HG03571 (cell line): ENCODE measurements at regions not wholly inside any gene's neighbourhood (a gene's known extent, or its start where the extent isn't known, plus 50 kb on each side); places are given as distances from the start of the nearest gene placed in this dataset.
A peak's percentile ranks its signal among the peaks of the same experiment; 100 is the strongest.
"Not testable (repeated sequence)": the region's sequence is repeated elsewhere in the genome, so short reads cannot be mapped to it uniquely, and the experiment has no call there.

Source experiments
- ATAC-seq: cut with Tn5 transposase; IDR thresholded peaks from one replicate; pipeline ENCODE4 v1.9.1; 2021; ENCODE audit not compliant: unreplicated experiment

- ATAC-seq, result no peak
Measured at GRCh38 chrX:42832764-42833549, 55.0 kb upstream of the PPP1R2C start.

GRCh38 chrX:42833550-42833940 lies 55.6 kb upstream of the PPP1R2C start:
- ATAC-seq, result not testable (repeated sequence)

GRCh38 chrX:42837101-42837726 lies 59.3 kb upstream of the PPP1R2C start:
- no peak for ATAC-seq

GRCh38 chrX:42837747-42838146 lies 59.8 kb upstream of the PPP1R2C start:
- no peak for ATAC-seq

- ATAC-seq, result no peak
Measured at GRCh38 chrX:42839632-42840031, 61.7 kb upstream of the PPP1R2C start.

- no peak for ATAC-seq
Measured at GRCh38 chrX:42846741-42847140, 68.8 kb upstream of the PPP1R2C start.

- ATAC-seq, result no peak
Measured at GRCh38 chrX:42855259-42855658, 77.3 kb upstream of the PPP1R2C start.

GRCh38 chrX:42857766-42858165 lies 79.8 kb upstream of the PPP1R2C start:
- no peak for ATAC-seq

- no peak for ATAC-seq
Measured at GRCh38 chrX:42869011-42869410, 91.0 kb upstream of the PPP1R2C start.

- ATAC-seq, result peak; percentile 91
Measured at GRCh38 chrX:42869659-42870476, 91.9 kb upstream of the PPP1R2C start.

GRCh38 chrX:42886519-42886918 lies 108.6 kb upstream of the PPP1R2C start:
- no peak for ATAC-seq

- no peak for ATAC-seq
Measured at GRCh38 chrX:42900947-42901346, 123.0 kb upstream of the PPP1R2C start.

- ATAC-seq, result no peak
Measured at GRCh38 chrX:42902513-42902912, 124.5 kb upstream of the PPP1R2C start.

- ATAC-seq, result no peak
Measured at GRCh38 chrX:42920752-42921151, 142.8 kb upstream of the PPP1R2C start.

GRCh38 chrX:42930071-42930470 lies 152.1 kb upstream of the PPP1R2C start:
- ATAC-seq, result no peak

- no peak for ATAC-seq
Measured at GRCh38 chrX:42930951-42931350, 153.0 kb upstream of the PPP1R2C start.

- no peak for ATAC-seq
Measured at GRCh38 chrX:42933187-42933586, 155.2 kb upstream of the PPP1R2C start.

- ATAC-seq, result peak; percentile 98
Measured at GRCh38 chrX:42934020-42934726, 156.2 kb upstream of the PPP1R2C start.

GRCh38 chrX:42941671-42942070 lies 163.7 kb upstream of the PPP1R2C start:
- ATAC-seq, result no peak

GRCh38 chrX:42943051-42943974 lies 165.3 kb upstream of the PPP1R2C start:
- peak; percentile 68 for ATAC-seq
